GM08714 (cell line): ENCODE measurements at regions not wholly inside any gene's neighbourhood (a gene's known extent, or its start where the extent isn't known, plus 50 kb on each side); places are given as distances from the start of the nearest gene placed in this dataset.

Source experiments
- H3K4me3 ChIP-seq: fragments of 200-500 bp; sonication (Bioruptor generic); 2 replicates; pipeline ENCODE4 v1.5.1; 2014; ENCODE audit warnings: mild to moderate bottlenecking, low read length, inconsistent platforms
- ZNF274 ChIP-seq: IDR thresholded peaks from 2 replicates; pipeline ENCODE4 v1.6.1; 2012; ENCODE audit warnings: mild to moderate bottlenecking, low read depth, low read length

GRCh38 chr14:53350866-53351265, 197.7 kb upstream of the DDHD1 start:
- H3K4me3 ChIP-seq: no peak overlapping the region
- TF ChIP-seq ZNF274: no peak

DNA sequence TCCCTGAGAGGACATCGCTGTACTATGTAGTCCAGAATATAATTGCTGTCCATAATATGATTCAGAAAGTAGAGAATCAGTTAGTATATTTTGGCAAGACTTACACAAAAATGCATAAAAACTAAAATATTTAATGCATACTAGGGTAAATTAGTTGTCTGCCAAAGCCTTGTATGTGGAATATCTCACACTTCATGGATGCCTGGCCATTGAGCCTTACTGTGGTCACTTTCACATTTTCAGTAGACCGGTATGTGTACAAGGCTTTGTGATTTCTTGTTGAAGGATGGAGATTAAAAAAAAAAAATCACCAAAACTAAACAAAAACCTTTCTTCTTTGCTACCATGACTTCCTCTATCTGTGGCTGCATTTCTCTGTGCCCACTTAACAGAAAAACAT, 197.3 kb upstream of the DDHD1 start:
- TF ChIP-seq ZNF274: no peak
- no peak overlapping the region for H3K4me3 ChIP-seq

DNA sequence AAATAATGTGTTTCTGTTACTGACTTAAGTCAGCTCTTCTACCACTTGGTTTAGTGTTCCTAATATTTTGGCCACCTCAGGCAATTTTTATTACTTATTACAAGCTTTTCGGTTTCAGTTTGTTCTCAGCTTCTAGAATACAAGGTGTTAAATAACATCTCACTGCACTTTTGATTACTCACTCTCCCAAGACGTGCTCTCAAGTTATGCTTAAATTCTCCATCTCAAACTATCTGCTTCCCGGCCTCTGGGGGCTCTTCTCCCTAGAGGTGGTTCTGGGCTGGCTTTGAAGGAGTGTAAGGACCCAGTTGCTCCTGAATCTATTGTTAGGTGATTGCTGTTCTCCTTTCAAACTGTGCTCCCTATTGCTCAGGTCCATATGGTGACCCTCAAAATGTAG, 193.9 kb upstream of the DDHD1 start:
- no peak for TF ChIP-seq ZNF274

GRCh38 chr14:53341324-53341723, 188.2 kb upstream of the DDHD1 start:
- no peak overlapping the region for H3K4me3 ChIP-seq
- TF ChIP-seq ZNF274: no peak

More for the DNA sequence above, 193.9 kb upstream of the DDHD1 start:
- no peak overlapping the region for H3K4me3 ChIP-seq

DNA sequence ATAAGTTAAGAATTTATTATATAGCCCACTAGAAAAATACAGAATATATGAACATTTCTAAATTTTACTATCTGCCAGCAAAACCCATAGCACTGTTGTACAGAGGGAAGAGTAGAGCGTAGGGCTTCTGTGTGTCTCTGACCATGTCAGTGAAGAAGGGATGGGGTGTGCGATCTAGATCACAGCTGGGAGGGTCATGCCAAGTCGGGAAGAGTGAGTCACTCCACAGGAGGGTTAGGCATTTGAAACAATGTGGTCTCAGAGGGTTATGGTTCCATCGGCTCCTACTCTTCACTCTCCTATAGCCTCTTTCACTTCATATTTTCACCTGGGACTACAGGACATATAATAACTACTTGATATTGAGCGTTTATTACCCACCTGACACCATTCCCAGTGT, 185.1 kb upstream of the DDHD1 start:
- TF ChIP-seq ZNF274: no peak
- no peak overlapping the region for H3K4me3 ChIP-seq

GRCh38 chr14:53336729-53337128, 183.6 kb upstream of the DDHD1 start:
- H3K4me3 ChIP-seq: no peak overlapping the region
- TF ChIP-seq ZNF274: no peak

DNA sequence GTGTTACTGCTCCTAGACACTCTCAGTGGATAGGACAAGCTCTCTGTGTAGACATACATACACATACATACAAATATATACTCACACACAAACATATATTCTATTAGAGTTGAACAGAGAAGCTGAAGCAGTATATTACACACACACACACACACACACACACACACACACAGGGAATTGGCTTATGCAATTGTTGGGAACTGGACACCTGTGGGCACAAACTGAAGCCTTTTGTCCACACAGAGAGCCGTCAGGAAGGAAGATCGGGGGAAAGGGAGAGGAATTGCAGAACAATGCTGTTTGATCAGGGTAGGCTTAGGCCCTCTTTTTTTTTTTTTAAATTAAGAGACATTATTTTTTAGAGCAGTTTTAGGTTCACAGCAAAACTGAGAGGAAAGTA, 180.7 kb upstream of the DDHD1 start:
- no peak for TF ChIP-seq ZNF274
- no peak overlapping the region for H3K4me3 ChIP-seq

DNA sequence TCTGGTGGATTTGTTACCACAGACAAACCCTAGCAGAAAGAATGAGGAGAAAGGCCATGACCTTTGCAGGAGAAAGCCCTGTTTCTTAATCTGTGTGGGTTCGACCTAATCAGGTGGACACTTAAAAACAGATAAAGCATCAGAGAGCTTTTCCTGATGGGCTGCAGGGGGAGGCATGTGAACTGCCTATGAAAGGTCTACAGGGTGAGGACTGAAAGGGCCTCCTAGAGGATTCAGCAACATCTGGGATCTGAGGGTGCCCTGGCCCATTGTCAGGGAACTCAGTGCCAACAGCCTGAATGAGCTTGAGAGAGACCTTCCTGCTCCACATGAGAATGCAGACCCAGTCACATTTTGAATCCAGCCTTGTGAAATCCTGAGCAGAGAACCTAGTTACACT, 178.8 kb upstream of the DDHD1 start:
- H3K4me3 ChIP-seq: no peak overlapping the region
- TF ChIP-seq ZNF274: no peak

DNA sequence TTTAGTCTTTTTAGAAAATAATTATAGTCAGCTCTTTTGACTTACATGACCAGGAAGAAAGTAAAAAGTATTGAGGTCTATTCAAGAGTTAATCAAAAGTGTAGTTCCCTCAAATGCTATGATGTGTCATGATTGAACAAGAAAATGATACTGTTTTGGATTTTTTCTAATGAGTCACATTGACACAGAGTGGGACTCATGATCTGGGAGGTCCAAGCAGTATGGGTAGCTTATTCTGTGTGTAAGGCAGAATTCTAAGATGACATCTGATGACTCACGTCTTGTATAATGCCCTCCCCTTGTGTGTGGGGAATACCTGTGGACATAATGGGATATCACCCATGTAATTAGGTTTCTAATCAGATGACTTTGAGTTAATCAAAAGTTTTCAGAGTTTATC, 178.1 kb upstream of the DDHD1 start:
- no peak for TF ChIP-seq ZNF274
- no peak overlapping the region for H3K4me3 ChIP-seq

- H3K4me3 ChIP-seq: no peak overlapping the region
- no peak for TF ChIP-seq ZNF274
Measured at GRCh38 chr14:53330441-53330840, 177.3 kb upstream of the DDHD1 start.

DNA sequence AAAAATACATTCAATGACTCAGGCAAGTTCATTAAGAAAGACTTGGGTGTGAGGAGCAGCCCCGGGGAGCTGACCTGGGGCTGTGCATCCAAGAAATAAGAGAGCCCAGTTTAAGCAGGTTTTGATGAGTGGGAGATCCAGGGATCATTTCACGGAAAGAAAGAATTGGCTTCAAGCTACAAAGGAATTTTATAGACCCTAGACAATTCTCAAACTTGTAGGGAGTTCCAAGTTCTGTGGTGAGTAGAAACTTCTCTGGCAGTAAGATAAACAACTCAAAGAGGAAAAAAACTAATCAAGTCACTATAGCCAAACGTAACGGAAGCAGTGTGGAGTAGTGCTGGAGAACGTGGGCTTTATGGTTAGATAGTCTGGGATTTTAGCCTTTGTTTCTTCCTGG, 175.7 kb upstream of the DDHD1 start:
- no peak for TF ChIP-seq ZNF274
- H3K4me3 ChIP-seq: no peak overlapping the region

- H3K4me3 ChIP-seq: no peak overlapping the region
- TF ChIP-seq ZNF274: no peak
Measured at GRCh38 chr14:53327716-53328115, 174.6 kb upstream of the DDHD1 start.

- no peak overlapping the region for H3K4me3 ChIP-seq
- no peak for TF ChIP-seq ZNF274
Measured at GRCh38 chr14:53325176-53325806, 172.2 kb upstream of the DDHD1 start.

DNA sequence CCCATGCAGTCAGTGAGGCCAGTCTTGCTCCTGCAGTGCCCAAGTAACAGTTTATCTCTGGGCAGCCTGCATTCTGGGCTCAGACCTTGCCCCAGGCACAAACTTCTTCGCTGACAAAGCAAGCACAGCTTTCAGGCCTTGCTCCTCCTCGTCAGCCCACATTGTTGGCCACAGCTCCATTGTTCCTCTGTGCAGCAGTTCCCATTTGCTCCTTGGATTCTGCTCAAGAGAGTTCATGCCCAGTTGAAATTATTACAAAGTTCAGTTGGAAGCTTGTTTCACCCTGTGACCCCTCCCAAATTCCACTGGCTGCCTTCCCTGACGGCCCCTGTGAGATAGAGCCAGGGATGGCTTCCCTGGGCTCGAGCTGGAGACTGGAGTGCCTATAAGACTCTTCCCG, 163.4 kb upstream of the DDHD1 start:
- no peak overlapping the region for H3K4me3 ChIP-seq
- no peak for TF ChIP-seq ZNF274

- TF ChIP-seq ZNF274: no peak
- no peak overlapping the region for H3K4me3 ChIP-seq
Measured at GRCh38 chr14:53310412-53310811, 157.3 kb upstream of the DDHD1 start.

DNA sequence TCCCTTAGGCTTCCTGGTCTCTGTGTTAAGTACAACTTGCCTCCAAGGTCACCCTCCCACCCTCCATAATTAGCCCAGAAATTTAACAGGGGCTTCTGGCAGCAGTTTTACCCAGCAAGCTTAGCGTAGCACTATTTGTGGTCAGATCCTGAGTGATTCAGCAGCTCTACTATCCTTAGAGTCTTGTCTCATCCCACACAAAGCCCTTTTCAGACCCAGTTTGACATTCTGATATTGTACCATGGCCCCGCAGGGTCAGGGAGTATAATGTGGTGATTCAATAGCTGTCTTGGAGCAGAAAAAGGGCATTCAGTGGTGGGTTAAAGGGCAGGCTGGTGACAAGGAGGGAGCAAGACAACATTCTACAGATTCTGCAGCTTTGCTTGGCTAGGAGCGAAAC, 153.8 kb upstream of the DDHD1 start:
- no peak overlapping the region for H3K4me3 ChIP-seq
- no peak for TF ChIP-seq ZNF274
